HL-60 (cell line): ENCODE measurements at regions not wholly inside any gene's neighbourhood (a gene's known extent, or its start where the extent isn't known, plus 50 kb on each side); places are given as distances from the start of the nearest gene placed in this dataset.

Experiments
- CTCF ChIP-seq: IDR thresholded peaks from one replicate; pipeline ENCODE4 v1.5.1; 2011; ENCODE audit warnings: low read length, control low read depth, inconsistent platforms; ENCODE audit not compliant: insufficient read depth
- REST ChIP-seq: IDR thresholded peaks from 2 replicates; pipeline ENCODE4 v1.6.1; 2012; ENCODE audit warnings: low read depth; ENCODE audit not compliant: insufficient replicate concordance

GRCh38 chr6:45773906-45774305 is 241.8 kb downstream of the CLIC5 start:
- TF ChIP-seq REST (no peak), CTCF (no peak)
